ENCODE measurements at regions not wholly inside any gene's neighbourhood (a gene's known extent, or its start where the extent isn't known, plus 50 kb on each side); places are given as distances from the start of the nearest gene placed in this dataset.

- DNase-seq (ENCODE audit: insufficient read length, low spot score), result no peak
- FAIRE-seq, result no peak
- no peak for TF ChIP-seq CTCF (IDR thresholded peaks at IDR 0.05; ENCODE audit: insufficient read depth, missing control alignments)
These were observed 73.0 kb upstream of the TMPRSS2 start for GRCh38 chr21:41580758-41581554.

GRCh38 chr21:41579692-41580091 is 71.7 kb upstream of the TMPRSS2 start:
- no peak for TF ChIP-seq CTCF (IDR thresholded peaks at IDR 0.05; ENCODE audit: insufficient read depth, missing control alignments)
- no peak for DNase-seq (ENCODE audit: insufficient read length, low spot score)
- FAIRE-seq, result no peak

GRCh38 chr21:41578716-41579115 is 70.8 kb upstream of the TMPRSS2 start:
- no peak for TF ChIP-seq CTCF (IDR thresholded peaks at IDR 0.05; ENCODE audit: insufficient read depth, missing control alignments)
- DNase-seq (ENCODE audit: insufficient read length, low spot score) (no peak), FAIRE-seq (no peak)

GRCh38 chr21:41578083-41578482 is 70.1 kb upstream of the TMPRSS2 start:
- no peak for DNase-seq (ENCODE audit: insufficient read length, low spot score)
- no peak for TF ChIP-seq CTCF (IDR thresholded peaks at IDR 0.05; ENCODE audit: insufficient read depth, missing control alignments)
- FAIRE-seq, result no peak

GRCh38 chr21:41576013-41576615 is 68.2 kb upstream of the TMPRSS2 start:
- TF ChIP-seq CTCF (IDR thresholded peaks at IDR 0.05; ENCODE audit: insufficient read depth, missing control alignments), result no peak
- DNase-seq (ENCODE audit: insufficient read length, low spot score), result no peak
- FAIRE-seq, result no peak

- no peak for DNase-seq (ENCODE audit: insufficient read length, low spot score)
- FAIRE-seq, result no peak
These were observed 66.1 kb upstream of the TMPRSS2 start for GRCh38 chr21:41573902-41574690.

More at GRCh38 chr21:41573902-41574690, 66.1 kb upstream of the TMPRSS2 start:
- no peak for TF ChIP-seq CTCF (IDR thresholded peaks at IDR 0.05; ENCODE audit: insufficient read depth, missing control alignments)

Data from D721Med (cell line).